ENCODE measurements at regions not wholly inside any gene's neighbourhood (a gene's known extent, or its start where the extent isn't known, plus 50 kb on each side); places are given as distances from the start of the nearest gene placed in this dataset.

DNA sequence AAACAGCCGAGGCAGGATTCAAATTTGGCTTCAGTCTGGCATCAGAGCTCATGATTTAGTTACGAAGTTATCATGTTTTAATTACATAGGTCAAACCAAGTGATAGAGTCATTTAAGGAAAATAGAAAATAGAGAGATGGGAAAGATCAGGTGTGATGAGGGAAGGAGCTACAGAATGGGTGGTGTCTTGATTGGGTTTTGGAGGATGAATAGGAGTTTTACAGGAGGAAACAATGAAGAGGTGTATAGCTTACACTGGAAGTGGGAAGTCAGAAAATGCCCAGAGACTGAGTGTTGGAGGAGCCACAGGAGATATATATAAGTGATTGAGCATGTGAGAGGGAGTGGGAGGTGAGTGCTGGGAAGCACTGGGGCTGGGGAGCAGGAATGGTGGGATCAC lies 264.2 kb upstream of the TNP1 start:
- TF ChIP-seq, protein P1, sequence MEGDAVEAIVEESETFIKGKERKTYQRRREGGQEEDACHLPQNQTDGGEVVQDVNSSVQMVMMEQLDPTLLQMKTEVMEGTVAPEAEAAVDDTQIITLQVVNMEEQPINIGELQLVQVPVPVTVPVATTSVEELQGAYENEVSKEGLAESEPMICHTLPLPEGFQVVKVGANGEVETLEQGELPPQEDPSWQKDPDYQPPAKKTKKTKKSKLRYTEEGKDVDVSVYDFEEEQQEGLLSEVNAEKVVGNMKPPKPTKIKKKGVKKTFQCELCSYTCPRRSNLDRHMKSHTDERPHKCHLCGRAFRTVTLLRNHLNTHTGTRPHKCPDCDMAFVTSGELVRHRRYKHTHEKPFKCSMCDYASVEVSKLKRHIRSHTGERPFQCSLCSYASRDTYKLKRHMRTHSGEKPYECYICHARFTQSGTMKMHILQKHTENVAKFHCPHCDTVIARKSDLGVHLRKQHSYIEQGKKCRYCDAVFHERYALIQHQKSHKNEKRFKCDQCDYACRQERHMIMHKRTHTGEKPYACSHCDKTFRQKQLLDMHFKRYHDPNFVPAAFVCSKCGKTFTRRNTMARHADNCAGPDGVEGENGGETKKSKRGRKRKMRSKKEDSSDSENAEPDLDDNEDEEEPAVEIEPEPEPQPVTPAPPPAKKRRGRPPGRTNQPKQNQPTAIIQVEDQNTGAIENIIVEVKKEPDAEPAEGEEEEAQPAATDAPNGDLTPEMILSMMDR (IDR thresholded peaks at IDR 0.05), result no peak
- TF ChIP-seq POLR2A (IDR thresholded peaks at IDR 0.05) (no peak), POLR2AphosphoS5 (IDR thresholded peaks at IDR 0.05) (no peak)
